HK-2 (cell line): ENCODE measurements at regions not wholly inside any gene's neighbourhood (a gene's known extent, or its start where the extent isn't known, plus 50 kb on each side); places are given as distances from the start of the nearest gene placed in this dataset.
"Not testable (repeated sequence)": the region's sequence is repeated elsewhere in the genome, so short reads cannot be mapped to it uniquely, and the experiment has no call there.

ENCODE experiments used
- DNase-seq: peaks from one replicate; pipeline ENCODE4 v3.0.0-alpha.2; 2018; ENCODE audit not compliant: unreplicated experiment

DNA sequence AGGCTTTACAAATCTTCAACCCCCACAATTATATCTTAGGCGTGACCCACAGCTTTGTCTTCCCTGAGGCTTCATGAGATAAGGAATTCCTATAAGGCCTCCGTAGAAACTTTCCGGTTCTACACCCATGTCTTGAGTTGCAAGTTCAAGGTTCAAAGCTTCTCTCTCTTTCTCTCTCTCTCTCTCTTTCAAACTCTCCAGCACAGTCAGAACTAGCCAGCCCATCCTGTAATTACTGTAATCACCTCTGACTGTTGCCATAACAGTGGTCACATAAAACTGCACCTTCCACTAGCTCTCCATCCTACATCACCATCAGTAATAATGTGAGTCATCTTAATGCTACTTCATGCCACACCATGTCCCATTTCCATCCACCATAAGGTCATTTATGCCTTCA lies 90.0 kb upstream of the NFASC start:
- DNase-seq, result no peak

GRCh38 chr1:204782118-204782700 lies 88.5 kb upstream of the NFASC start:
- DNase-seq, result no peak

GRCh38 chr1:204785023-204785422 lies 85.6 kb upstream of the NFASC start:
- DNase-seq, result not testable (repeated sequence)

DNA sequence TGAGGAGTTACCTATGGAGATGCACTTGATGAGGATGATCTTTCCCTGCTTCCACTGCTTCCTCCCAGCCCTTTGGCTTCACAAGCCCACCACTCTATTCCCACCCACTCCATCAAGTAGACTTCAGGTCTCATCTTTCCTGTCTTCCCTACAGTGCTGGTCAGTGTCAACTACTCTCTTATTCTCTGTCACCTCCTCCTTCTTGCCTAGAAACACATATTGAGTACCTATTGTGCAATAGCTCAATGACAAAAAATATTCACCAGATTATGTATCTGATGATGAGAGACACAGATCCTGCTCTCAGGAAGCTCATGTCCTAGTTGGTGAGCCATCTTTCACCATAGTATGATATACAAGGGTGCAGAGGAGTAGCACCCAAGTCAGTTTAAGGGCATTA lies 82.2 kb upstream of the NFASC start:
- DNase-seq, result no peak

DNA sequence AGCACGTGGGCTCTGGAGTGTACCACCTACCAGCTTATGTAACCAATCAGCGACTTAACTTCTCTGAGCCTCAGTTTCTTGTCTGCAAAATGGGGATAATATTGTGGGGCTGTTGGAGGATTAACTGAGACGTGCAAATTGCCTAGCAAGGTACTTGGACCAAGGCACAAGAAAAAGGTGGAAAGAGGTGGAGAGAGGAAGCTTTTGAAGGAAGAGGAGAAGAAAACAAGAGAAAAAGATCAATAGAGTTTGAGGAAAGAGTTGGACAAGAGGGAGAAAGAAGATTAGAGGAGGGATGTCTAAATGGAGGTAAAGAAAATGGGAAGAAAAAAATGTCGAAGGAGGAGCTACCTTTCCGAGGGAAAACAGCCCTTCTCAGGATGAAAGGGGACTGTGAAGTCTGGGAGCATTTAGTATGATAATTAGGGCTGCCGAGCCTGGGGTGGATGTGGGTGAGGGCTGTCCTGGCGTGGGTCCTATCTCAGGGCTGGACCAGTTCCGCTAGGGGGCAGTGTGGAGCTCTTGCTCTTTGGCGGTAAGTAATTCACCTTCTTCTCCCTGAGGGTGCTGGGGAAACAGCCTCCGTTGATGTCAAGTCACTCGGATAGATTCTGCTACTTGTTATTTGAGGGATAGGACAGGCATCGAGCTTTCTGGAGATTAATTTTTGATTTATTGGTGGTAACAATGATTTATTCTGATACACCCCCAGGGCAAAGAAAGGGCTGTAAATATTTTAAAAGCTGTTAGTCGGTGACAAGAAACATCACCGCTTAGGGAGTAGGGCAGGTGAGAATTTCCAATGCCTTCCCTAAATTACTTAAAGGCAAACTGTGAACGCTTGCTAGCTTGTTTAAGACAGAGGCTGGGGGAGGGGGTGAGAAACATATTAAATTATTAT lies 79.0 kb upstream of the NFASC start:
- DNase-seq, result peak; percentile 64

- no peak for DNase-seq
Measured at GRCh38 chr1:204792354-204792692, 78.3 kb upstream of the NFASC start.

GRCh38 chr1:204793259-204793914 lies 77.3 kb upstream of the NFASC start:
- no peak for DNase-seq

DNA sequence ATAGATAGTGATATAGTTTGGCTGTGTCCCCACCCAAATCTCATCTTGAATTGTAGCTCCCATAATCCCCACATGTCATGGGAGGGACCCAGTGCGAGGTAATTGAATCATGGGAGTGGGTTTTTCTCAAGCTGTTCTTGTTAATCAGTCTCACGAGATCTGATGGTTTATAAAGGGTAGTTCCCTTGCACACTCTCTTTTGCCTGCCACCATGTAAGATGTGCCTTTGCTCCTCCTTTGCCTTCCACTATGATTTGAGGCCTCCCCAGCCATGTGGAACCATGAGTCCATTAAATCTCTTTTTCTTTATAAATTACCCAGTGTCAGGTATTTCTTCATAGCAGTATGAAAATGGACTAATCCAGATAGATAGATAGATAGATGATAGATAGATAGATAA lies 73.8 kb upstream of the NFASC start:
- DNase-seq, result not testable (repeated sequence)

DNA sequence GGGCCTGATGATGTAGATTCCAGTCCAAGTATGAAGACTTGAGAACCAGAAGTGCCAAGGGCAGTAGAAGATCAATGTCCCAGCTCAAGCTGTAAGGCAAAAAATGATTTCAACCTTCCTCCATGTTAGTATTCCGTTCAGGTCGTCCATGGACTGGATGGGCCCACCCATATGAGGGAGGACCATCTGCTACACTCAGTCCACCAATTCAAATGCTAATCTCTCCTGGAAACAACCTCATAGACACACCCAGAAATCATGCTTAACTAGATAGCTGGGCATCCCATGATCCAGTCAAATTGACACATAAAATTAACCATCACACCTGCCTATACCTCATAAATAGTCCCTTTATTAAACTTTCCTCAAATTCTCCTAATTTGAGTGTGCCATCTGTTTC lies 73.3 kb upstream of the NFASC start:
- DNase-seq, result no peak

GRCh38 chr1:204799630-204800029 lies 71.0 kb upstream of the NFASC start:
- no peak for DNase-seq

- DNase-seq, result no peak
Measured at GRCh38 chr1:204801211-204801610, 69.5 kb upstream of the NFASC start.

GRCh38 chr1:204802401-204803175 lies 68.1 kb upstream of the NFASC start:
- DNase-seq, result no peak

DNA sequence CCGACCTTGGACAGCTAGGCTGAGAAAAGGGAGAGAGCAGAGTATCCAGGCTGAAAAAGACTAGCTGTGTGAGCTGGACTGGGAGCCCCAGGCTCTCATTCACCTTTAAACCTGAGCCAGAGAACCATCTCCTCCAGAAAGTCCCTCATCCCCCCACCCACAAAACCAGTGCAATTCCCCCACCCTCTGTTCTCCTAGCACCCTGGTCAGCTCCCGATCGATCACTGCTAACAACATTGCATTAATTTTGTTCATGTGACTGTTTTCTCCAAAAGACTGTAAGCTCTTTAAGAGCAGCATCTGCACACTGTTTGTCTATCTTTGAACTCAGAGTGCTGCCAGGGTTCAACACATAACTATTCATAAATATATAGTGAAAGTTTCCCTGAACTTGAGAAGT lies 67.1 kb upstream of the NFASC start:
- DNase-seq, result no peak

DNA sequence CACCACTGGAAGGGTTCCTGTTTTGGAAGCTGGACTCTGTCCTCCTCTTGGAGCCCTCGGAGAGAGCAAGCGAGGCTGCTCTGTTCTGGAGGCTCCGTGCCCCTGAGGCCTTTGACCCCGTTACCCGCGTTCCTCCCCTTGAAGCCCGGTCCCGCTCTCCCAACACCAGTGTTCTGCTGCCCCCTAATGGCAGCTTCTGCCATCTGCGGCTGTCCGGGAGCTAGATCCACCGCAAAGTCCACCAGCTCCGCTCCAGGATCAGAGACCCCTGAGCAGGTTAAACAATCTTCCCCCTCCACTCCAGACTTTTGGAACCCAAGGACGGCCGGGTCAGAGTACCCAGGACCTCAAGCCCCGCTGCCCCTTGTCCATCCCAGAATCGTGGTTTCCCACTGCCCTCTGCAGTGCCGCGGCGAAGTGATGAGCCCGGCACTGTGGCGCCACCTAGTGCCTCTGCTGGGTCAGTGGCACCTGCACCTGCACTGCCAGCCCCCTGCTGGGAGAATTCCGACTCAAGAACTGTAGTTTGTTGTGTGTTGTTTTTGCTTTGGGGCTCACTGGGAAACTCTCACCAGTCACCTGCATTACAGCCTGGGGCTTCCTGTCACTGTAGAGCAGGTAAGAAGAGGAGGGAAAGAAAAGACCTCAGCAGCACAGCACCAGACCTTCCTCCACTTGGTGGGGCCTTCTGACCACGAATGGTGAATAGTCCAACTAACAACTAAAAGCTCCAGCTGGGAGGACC lies 63.5 kb upstream of the NFASC start:
- peak; percentile 92 for DNase-seq

GRCh38 chr1:204809488-204809887 lies 61.2 kb upstream of the NFASC start:
- DNase-seq, result no peak

DNA sequence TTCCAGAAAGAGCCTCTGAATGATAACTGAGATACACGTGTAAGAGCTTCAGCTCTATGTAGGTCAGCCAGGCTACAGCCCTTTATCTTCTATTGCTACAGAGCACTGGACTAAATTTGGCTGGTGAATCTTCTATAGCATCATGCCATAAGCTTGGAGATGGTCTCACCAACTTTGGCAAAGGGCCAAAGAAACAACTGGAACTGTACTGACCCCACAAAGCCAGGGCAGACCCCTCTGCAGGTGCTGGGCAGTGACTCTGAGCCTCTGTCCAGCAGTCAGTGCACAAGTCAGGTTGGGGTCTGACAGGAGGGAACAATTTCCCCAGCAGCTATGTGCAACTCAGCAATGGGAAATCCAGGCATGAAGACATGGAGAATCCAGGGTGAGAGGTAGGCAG lies 57.8 kb upstream of the NFASC start:
- no peak for DNase-seq

- DNase-seq, result no peak
Measured at GRCh38 chr1:204813522-204813921, 57.1 kb upstream of the NFASC start.

- no peak for DNase-seq
Measured at GRCh38 chr1:204814166-204814884, 56.3 kb upstream of the NFASC start.

GRCh38 chr1:204817341-204817740 lies 53.3 kb upstream of the NFASC start:
- DNase-seq, result no peak

GRCh38 chr1:204818998-204819397 lies 51.7 kb upstream of the NFASC start:
- no peak for DNase-seq

DNA sequence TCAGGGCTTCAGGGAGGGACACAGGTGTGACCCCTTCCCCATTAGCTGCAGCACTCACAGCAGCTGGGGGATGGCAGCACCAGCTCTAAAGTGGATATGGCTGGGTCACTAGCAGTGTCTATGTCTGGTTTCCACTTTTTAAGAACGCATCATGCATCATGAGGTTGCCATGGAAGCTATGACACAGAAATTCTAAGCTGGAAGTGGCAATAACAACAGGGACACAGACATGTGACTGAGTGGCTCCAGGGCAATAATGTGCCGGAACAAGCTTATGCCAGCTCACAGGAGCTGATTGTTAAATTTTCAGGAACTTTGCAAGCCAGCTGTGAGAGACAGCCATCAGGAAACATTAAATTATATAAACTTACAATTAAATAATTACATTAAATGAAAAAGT lies 51.2 kb upstream of the NFASC start:
- no peak for DNase-seq
